ENCODE measurements at regions not wholly inside any gene's neighbourhood (a gene's known extent, or its start where the extent isn't known, plus 50 kb on each side); places are given as distances from the start of the nearest gene placed in this dataset.

GRCh38 chr2:156647377-156648010 is 211.3 kb downstream of the GPD2 start:
- TF ChIP-seq CTCF (IDR thresholded peaks at IDR 0.05; ENCODE audit: insufficient read depth, low read depth, low read length) = no peak
- ChIA-PET POLR2A (no interaction called here), CTCF (no interaction called here)

GRCh38 chr2:156648522-156648921 is 212.3 kb downstream of the GPD2 start:
- Histone ChIP-seq H3K36me3 (ENCODE audit: control insufficient read depth, insufficient read depth, low read length) (no peaks in the 10 kb centered on the region), H3K27me3 (ENCODE audit: control insufficient read depth, insufficient read depth, low read length) (no peaks in the 10 kb centered on the region), H3K4me3 (ENCODE audit: low read depth, low read length) (no peak overlapping the region)
- TF ChIP-seq CTCF (IDR thresholded peaks at IDR 0.05; ENCODE audit: insufficient read depth, low read depth, low read length) = no peak
- DNase-seq (ENCODE audit: low read depth) = no peak
- ChIA-PET CTCF (no interaction called here), POLR2A (no interaction called here)

More at GRCh38 chr2:156647377-156648010, 211.3 kb downstream of the GPD2 start:
- Histone ChIP-seq H3K36me3 (ENCODE audit: control insufficient read depth, insufficient read depth, low read length) (no peaks in the 10 kb centered on the region), H3K4me3 (ENCODE audit: low read depth, low read length) (no peak overlapping the region), H3K27me3 (ENCODE audit: control insufficient read depth, insufficient read depth, low read length) (no peaks in the 10 kb centered on the region)
- DNase-seq (ENCODE audit: low read depth) = no peak

- Histone ChIP-seq H3K4me3 (ENCODE audit: low read depth, low read length) (no peak overlapping the region), H3K27me3 (ENCODE audit: control insufficient read depth, insufficient read depth, low read length) (no peaks in the 10 kb centered on the region), H3K36me3 (ENCODE audit: control insufficient read depth, insufficient read depth, low read length) (no peaks in the 10 kb centered on the region)
- no peak for DNase-seq (ENCODE audit: low read depth)
- CTCF ChIA-PET = interaction anchor here (0.7 kb wide), 1 partner anchor 26 kb away, joined by 3 read pairs; no protein-coding TSS in a partner anchor
- no peak for TF ChIP-seq CTCF (IDR thresholded peaks at IDR 0.05; ENCODE audit: insufficient read depth, low read depth, low read length)
- POLR2A ChIA-PET = no interaction called here
Observed at GRCh38 chr2:156649596-156649995, 213.4 kb downstream of the GPD2 start.

- H3K36me3 ChIP-seq (ENCODE audit: control insufficient read depth, insufficient read depth, low read length) = no peaks in the 10 kb centered on the region
- ChIA-PET POLR2A (no interaction called here), CTCF (no interaction called here)
- TF ChIP-seq CTCF (IDR thresholded peaks at IDR 0.05; ENCODE audit: insufficient read depth, low read depth, low read length) = no peak
- H3K4me3 ChIP-seq (ENCODE audit: low read depth, low read length) = no peak overlapping the region
- no peaks in the 10 kb centered on the region for H3K27me3 ChIP-seq (ENCODE audit: control insufficient read depth, insufficient read depth, low read length)
- no peak for DNase-seq (ENCODE audit: low read depth)
Observed at GRCh38 chr2:156652691-156653090, 216.5 kb downstream of the GPD2 start.

- Histone ChIP-seq H3K36me3 (ENCODE audit: control insufficient read depth, insufficient read depth, low read length) (no peaks in the 10 kb centered on the region), H3K27me3 (ENCODE audit: control insufficient read depth, insufficient read depth, low read length) (no peaks in the 10 kb centered on the region), H3K4me3 (ENCODE audit: low read depth, low read length) (no peak overlapping the region)
- TF ChIP-seq CTCF (IDR thresholded peaks at IDR 0.05; ENCODE audit: insufficient read depth, low read depth, low read length) = no peak
- CTCF ChIA-PET = no interaction called here
- POLR2A ChIA-PET = no interaction called here
- DNase-seq (ENCODE audit: low read depth) = no peak
Observed at GRCh38 chr2:156653675-156654074, 217.5 kb downstream of the GPD2 start.

All from BJ (cell line).